MM.1S (cell line): ENCODE measurements at regions not wholly inside any gene's neighbourhood (a gene's known extent, or its start where the extent isn't known, plus 50 kb on each side); places are given as distances from the start of the nearest gene placed in this dataset.

Source experiments
- DNase-seq: peaks from one replicate; pipeline ENCODE4 v3.0.0-alpha.2; 2015
- H2AFZ ChIP-seq: fragments of 300-600 bp; sonication (generic); 2 replicates; pipeline ENCODE4 v1.6.0; 2016; ENCODE audit warnings: antibody characterized with exemption, low read length
- H3F3A ChIP-seq: fragments of 300-600 bp; sonication (generic); 2 replicates; pipeline ENCODE4 v1.6.1; 2016; ENCODE audit warnings: mild to moderate bottlenecking, antibody characterized with exemption, low read length, moderate library complexity, mixed read lengths; ENCODE audit not compliant: insufficient read depth
- H3K27ac ChIP-seq: fragments of 300-600 bp; sonication (generic); 2 replicates; pipeline ENCODE4 v1.5.1; 2016; ENCODE audit warnings: mild to moderate bottlenecking, low read length
- H3K27me3 ChIP-seq: fragments of 300-600 bp; sonication (generic); replicated peaks from 2 replicates; pipeline ENCODE4 v1.6.0; 2016; ENCODE audit warnings: low read length; ENCODE audit not compliant: insufficient read depth
- H3K36me3 ChIP-seq: fragments of 300-600 bp; sonication (generic); replicated peaks from 2 replicates; pipeline ENCODE4 v1.6.1; 2016; ENCODE audit warnings: mild to moderate bottlenecking, low read length, mixed read lengths; ENCODE audit not compliant: insufficient read depth
- H3K4me1 ChIP-seq: fragments of 300-600 bp; sonication (generic); 2 replicates; pipeline ENCODE4 v1.6.1; 2016; ENCODE audit warnings: low read length, mixed read lengths
- H3K4me2 ChIP-seq: fragments of 300-600 bp; sonication (generic); 2 replicates; pipeline ENCODE4 v1.6.0; 2016; ENCODE audit warnings: low read depth, low read length
- H3K4me3 ChIP-seq: fragments of 300-600 bp; sonication (generic); 2 replicates; pipeline ENCODE4 v1.5.1; 2016; ENCODE audit warnings: low read length, mixed read lengths
- H3K79me2 ChIP-seq: fragments of 300-600 bp; sonication (generic); 2 replicates; pipeline ENCODE4 v1.6.1; 2016; ENCODE audit warnings: mixed run types, low read length, mixed read lengths
- H3K9ac ChIP-seq: fragments of 300-600 bp; sonication (generic); 2 replicates; pipeline ENCODE4 v1.6.1; 2016; ENCODE audit warnings: low read length, mixed read lengths
- H3K9me2 ChIP-seq: fragments of 300-600 bp; sonication (generic); replicated peaks from 2 replicates; pipeline ENCODE4 v1.6.1; 2016; ENCODE audit warnings: mild to moderate bottlenecking, low read length, mixed read lengths; ENCODE audit not compliant: insufficient read depth
- H3K9me3 ChIP-seq: fragments of 300-600 bp; sonication (generic); replicated peaks from 2 replicates; pipeline ENCODE4 v1.6.1; 2016; ENCODE audit warnings: mild to moderate bottlenecking, low read length, mixed read lengths; ENCODE audit not compliant: insufficient read depth
- H4K20me1 ChIP-seq: fragments of 300-600 bp; sonication (generic); 2 replicates; pipeline ENCODE4 v1.6.1; 2016; ENCODE audit warnings: mild to moderate bottlenecking, low read length, moderate library complexity, mixed read lengths; ENCODE audit not compliant: insufficient read depth
- CTCF ChIP-seq: fragments of 300-600 bp; sonication (generic); IDR thresholded peaks from 2 replicates; pipeline ENCODE4 v1.5.1; 2016; ENCODE audit warnings: antibody characterized with exemption, low read length, mixed read lengths
- EZH2 ChIP-seq: fragments of 300-600 bp; sonication (generic); optimal IDR thresholded peaks from 2 replicates; pipeline ENCODE3; 2017; ENCODE audit warnings: low read depth, mild to moderate bottlenecking, antibody characterized with exemption, low read length, mixed read lengths
- EZH2phosphoT487 ChIP-seq: fragments of 300-600 bp; sonication (generic); IDR thresholded peaks from 2 replicates; pipeline ENCODE4 v1.6.1; 2018; ENCODE audit warnings: antibody characterized with exemption, low read length

- H3K4me1 ChIP-seq: no peaks in the 10 kb centered on the region
These were observed 151.1 kb downstream of the SLC7A11 start for GRCh38 chr4:138090918-138091676.

GRCh38 chr4:138090150-138090917 lies 151.8 kb downstream of the SLC7A11 start:
- Histone ChIP-seq H3K9me2 (no peaks in the 10 kb centered on the region), H2AFZ (peak overlapping the region; percentile 47; the same call in 1 of the 2 replicates), H3K9ac (no peak overlapping the region), H3K27ac (no peak overlapping the region), H3K79me2 (no peaks in the 10 kb centered on the region), H3K36me3 (no peaks in the 10 kb centered on the region), H3F3A (no peaks in the 10 kb centered on the region), H3K4me3 (0 out of 2 replicates have a peak overlapping the region, but pooled peaks have one; percentile 10), H3K9me3 (no peaks in the 10 kb centered on the region), H3K27me3 (no peaks in the 10 kb centered on the region), H3K4me1 (no peaks in the 10 kb centered on the region), H3K4me2 (peak overlapping the region; percentile 44; the same call in 1 of the 2 replicates), H4K20me1 (no peaks in the 10 kb centered on the region)
- peak; percentile 68 for DNase-seq
- TF ChIP-seq CTCF (peak; percentile 68), EZH2phosphoT487 (no peak)

More at GRCh38 chr4:138090918-138091676, 151.1 kb downstream of the SLC7A11 start:
- Histone ChIP-seq H3K27ac (no peak overlapping the region), H3K9me3 (no peaks in the 10 kb centered on the region), H3K4me3 (no peak overlapping the region), H4K20me1 (no peaks in the 10 kb centered on the region), H3K4me2 (no peak overlapping the region; the same call in 1 of the 2 replicates), H3K36me3 (no peaks in the 10 kb centered on the region), H3K9me2 (no peaks in the 10 kb centered on the region), H2AFZ (no peak overlapping the region), H3K27me3 (no peaks in the 10 kb centered on the region), H3K9ac (no peak overlapping the region), H3K79me2 (no peaks in the 10 kb centered on the region), H3F3A (no peaks in the 10 kb centered on the region)
- peak; percentile 1 for DNase-seq
- TF ChIP-seq EZH2phosphoT487 (no peak), CTCF (no peak), EZH2 (no peak)

- TF ChIP-seq EZH2: no peak
- TF ChIP-seq EZH2phosphoT487: no peak
- no peak for TF ChIP-seq CTCF
- no peaks in the 10 kb centered on the region for H3K9me2 ChIP-seq
- H3K79me2 ChIP-seq: no peaks in the 10 kb centered on the region
- H3K4me1 ChIP-seq: no peaks in the 10 kb centered on the region
- H4K20me1 ChIP-seq: no peaks in the 10 kb centered on the region
- H3K36me3 ChIP-seq: no peaks in the 10 kb centered on the region
- no peaks in the 10 kb centered on the region for H3K9me3 ChIP-seq
- no peaks in the 10 kb centered on the region for H3K27me3 ChIP-seq
- no peaks in the 10 kb centered on the region for H3F3A ChIP-seq
- H2AFZ ChIP-seq: no peak overlapping the region
- H3K27ac ChIP-seq: no peak overlapping the region
- no peak overlapping the region for H3K4me2 ChIP-seq
- no peak for DNase-seq
- no peak overlapping the region for H3K4me3 ChIP-seq
- H3K9ac ChIP-seq: no peak overlapping the region
These were observed 153.5 kb downstream of the SLC7A11 start for GRCh38 chr4:138088449-138089208.
